Transverse colon (tissue), 4 donors: ENCODE measurements at regions not wholly inside any gene's neighbourhood (a gene's known extent, or its start where the extent isn't known, plus 50 kb on each side); places are given as distances from the start of the nearest gene placed in this dataset.
A peak's percentile ranks its signal among the peaks of the same experiment; 100 is the strongest.

ENCODE experiments used
- EP300 ChIP-seq: sonication (generic); formaldehyde crosslinking; IDR thresholded peaks from one replicate; pipeline ENCODE4 v1.6.1; 2017; ENCODE audit warnings: antibody characterized with exemption, low read depth
- POLR2A ChIP-seq: fragments of 450-650 bp; IDR thresholded peaks from one replicate; pipeline ENCODE4 v1.6.1; 2016; ENCODE audit warnings: antibody characterized with exemption, mild to moderate bottlenecking, moderate library complexity
- POLR2AphosphoS5 ChIP-seq, 3 donors: sonication (generic); formaldehyde crosslinking; IDR thresholded peaks; one replicate each; pipeline ENCODE4 v1.6.1; 2016; ENCODE audit warnings: antibody characterized with exemption in 3 of 3
- TF ChIP-seq, protein P1 (sequence below), 5 experiments: fragments of 200-600 bp in 3 of 5; fragments of 450-650 bp in 2 of 5; sonication (generic) in 3 of 5; IDR thresholded peaks; 1 replicate in 2 of 5; 2 replicates in 3 of 5; pipeline ENCODE4 v1.5.1; 2016 to 2017; ENCODE audit warnings: antibody characterized with exemption in 5 of 5, inconsistent platforms in 3 of 5, mild to moderate bottlenecking in 2 of 5, moderate library complexity in 1 of 5

DNA sequence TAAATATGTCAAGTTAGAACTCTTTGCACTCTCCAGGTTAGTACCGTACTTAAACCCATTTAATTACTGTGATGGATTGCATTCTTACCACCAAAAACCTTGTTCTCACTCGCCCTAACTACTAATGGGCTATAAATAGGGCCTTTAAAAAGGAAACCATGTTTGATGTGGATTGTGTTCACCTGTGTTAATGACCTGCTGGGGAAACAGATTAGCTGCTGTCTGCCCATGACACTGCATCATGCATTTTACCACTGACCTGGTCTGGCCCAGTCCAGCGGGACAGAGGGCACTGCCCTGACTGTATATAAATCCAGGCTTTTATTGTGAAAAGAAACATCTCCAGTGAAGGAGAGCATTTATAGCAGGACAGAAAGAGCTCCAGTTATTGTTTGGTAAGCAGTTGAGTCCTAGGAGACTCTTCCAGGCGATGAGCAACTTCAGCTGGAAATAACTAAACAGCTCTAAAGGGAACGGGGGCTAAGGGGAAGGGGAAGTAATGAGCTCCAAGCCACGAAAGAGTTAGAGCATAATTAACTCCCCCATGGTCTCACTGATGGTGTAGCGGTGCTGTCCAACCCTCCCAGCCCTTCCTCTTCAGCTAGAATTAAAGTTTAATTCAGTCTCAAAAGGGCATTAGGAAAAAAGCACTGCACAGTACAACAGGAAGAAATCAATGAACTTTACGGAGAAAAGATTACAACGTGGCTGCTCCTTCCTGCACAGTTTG lies 303.1 kb downstream of the ENC1 start:
- TF ChIP-seq, protein P1, sequence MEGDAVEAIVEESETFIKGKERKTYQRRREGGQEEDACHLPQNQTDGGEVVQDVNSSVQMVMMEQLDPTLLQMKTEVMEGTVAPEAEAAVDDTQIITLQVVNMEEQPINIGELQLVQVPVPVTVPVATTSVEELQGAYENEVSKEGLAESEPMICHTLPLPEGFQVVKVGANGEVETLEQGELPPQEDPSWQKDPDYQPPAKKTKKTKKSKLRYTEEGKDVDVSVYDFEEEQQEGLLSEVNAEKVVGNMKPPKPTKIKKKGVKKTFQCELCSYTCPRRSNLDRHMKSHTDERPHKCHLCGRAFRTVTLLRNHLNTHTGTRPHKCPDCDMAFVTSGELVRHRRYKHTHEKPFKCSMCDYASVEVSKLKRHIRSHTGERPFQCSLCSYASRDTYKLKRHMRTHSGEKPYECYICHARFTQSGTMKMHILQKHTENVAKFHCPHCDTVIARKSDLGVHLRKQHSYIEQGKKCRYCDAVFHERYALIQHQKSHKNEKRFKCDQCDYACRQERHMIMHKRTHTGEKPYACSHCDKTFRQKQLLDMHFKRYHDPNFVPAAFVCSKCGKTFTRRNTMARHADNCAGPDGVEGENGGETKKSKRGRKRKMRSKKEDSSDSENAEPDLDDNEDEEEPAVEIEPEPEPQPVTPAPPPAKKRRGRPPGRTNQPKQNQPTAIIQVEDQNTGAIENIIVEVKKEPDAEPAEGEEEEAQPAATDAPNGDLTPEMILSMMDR (IDR thresholded peaks at IDR 0.05) = no peak
- TF ChIP-seq POLR2A = no peak
- TF ChIP-seq POLR2AphosphoS5 (IDR thresholded peaks at IDR 0.05) = peak in 1 of 3 donors; percentile 18
- TF ChIP-seq EP300 = no peak
